ENCODE measurements at regions not wholly inside any gene's neighbourhood (a gene's known extent, or its start where the extent isn't known, plus 50 kb on each side); places are given as distances from the start of the nearest gene placed in this dataset.

- TF ChIP-seq CTCF (IDR thresholded peaks at IDR 0.05; ENCODE audit: low read length) (no peak), EZH2phosphoT487 (IDR thresholded peaks at IDR 0.05; ENCODE audit: low read length) (no peak)
Observed at GRCh38 chr2:82839036-82839435, 1620.0 kb downstream of the SUCLG1 start.
